ENCODE measurements at regions not wholly inside any gene's neighbourhood (a gene's known extent, or its start where the extent isn't known, plus 50 kb on each side); places are given as distances from the start of the nearest gene placed in this dataset.

DNA sequence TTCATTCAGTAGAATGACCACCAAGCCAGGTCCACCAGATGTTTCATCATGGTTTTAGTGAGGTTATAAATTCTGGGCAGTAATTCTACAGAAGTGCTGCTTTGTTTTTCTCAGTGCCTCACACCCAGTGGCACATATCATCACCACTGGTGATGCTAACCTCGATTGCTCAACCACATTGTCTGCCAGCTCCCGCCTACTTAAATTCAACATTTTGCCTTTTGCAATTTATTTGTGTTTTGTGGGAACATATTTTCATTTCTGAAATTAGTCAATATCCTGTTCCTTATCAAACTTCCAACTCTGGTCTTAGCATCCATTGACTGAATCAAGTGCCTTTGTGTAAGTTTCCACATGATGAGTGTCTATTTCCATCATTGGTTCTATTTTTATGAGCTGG lies 62.3 kb upstream of the TMEM178A start:
- ATAC-seq (peak; percentile 51), DNase-seq (no peak)
- peaks cover 9% of the 10 kb centered on the region for H3K4me1 ChIP-seq
- intact Hi-C loops (cut with DNase I): no loop called here
- no peak overlapping the region for H3K27ac ChIP-seq
- H3K9me3 ChIP-seq: no peaks in the 10 kb centered on the region
- H3K4me3 ChIP-seq: no peak overlapping the region
- H3K27me3 ChIP-seq: no peaks in the 10 kb centered on the region
- no peaks in the 10 kb centered on the region for H3K36me3 ChIP-seq
- TF ChIP-seq, protein P1, sequence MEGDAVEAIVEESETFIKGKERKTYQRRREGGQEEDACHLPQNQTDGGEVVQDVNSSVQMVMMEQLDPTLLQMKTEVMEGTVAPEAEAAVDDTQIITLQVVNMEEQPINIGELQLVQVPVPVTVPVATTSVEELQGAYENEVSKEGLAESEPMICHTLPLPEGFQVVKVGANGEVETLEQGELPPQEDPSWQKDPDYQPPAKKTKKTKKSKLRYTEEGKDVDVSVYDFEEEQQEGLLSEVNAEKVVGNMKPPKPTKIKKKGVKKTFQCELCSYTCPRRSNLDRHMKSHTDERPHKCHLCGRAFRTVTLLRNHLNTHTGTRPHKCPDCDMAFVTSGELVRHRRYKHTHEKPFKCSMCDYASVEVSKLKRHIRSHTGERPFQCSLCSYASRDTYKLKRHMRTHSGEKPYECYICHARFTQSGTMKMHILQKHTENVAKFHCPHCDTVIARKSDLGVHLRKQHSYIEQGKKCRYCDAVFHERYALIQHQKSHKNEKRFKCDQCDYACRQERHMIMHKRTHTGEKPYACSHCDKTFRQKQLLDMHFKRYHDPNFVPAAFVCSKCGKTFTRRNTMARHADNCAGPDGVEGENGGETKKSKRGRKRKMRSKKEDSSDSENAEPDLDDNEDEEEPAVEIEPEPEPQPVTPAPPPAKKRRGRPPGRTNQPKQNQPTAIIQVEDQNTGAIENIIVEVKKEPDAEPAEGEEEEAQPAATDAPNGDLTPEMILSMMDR (IDR thresholded peaks at IDR 0.05): no peak

DNA sequence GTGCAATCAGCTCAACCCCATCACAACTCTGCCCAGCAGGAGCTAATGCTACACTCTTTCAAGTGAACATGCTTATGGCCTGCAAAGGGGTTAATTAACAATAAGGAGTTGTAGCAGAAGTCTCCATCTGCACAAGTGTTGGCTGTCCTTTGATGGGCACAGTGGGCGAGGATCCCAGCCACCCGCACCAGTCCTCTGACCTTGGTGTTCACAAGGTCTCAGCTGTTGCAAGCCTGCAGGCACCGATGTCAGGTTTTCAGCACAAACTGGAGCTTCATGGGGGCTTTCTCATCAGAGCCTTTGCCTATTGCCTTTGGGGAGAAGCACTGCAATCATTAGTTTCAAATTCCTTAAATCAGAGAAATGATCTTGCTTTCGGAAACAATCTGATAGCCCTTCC lies 60.9 kb upstream of the TMEM178A start:
- H3K9me3 ChIP-seq: no peaks in the 10 kb centered on the region
- H3K4me1 ChIP-seq: peaks cover 15% of the 10 kb centered on the region
- H3K36me3 ChIP-seq: no peaks in the 10 kb centered on the region
- no peak for DNase-seq
- intact Hi-C loops (cut with DNase I): no loop called here
- no peak for ATAC-seq
- no peak overlapping the region for H3K27ac ChIP-seq
- TF ChIP-seq, protein P1 (IDR thresholded peaks at IDR 0.05): no peak
- H3K4me3 ChIP-seq: no peak overlapping the region
- no peaks in the 10 kb centered on the region for H3K27me3 ChIP-seq

DNA sequence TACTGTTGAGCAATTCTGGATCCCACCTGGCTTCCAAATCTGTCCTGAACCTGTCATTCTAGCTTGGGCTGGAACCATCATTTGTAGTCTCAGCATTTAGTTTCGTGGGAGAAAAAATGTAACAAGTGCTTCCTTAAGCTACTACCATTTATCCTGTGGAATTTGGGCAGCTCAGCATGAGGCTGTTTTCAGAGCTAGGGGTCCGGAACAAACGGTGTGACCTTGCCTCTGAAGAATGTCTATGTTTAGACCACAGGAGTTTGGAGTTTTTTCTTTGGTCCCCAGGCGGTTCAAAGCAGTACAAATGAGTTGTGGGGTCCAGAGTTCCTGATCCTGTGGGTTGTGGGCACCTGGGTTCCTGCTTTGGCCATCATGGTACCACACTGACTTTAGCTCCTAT lies 59.1 kb upstream of the TMEM178A start:
- TF ChIP-seq, protein P1 (IDR thresholded peaks at IDR 0.05): no peak
- no peak for ATAC-seq

DNA sequence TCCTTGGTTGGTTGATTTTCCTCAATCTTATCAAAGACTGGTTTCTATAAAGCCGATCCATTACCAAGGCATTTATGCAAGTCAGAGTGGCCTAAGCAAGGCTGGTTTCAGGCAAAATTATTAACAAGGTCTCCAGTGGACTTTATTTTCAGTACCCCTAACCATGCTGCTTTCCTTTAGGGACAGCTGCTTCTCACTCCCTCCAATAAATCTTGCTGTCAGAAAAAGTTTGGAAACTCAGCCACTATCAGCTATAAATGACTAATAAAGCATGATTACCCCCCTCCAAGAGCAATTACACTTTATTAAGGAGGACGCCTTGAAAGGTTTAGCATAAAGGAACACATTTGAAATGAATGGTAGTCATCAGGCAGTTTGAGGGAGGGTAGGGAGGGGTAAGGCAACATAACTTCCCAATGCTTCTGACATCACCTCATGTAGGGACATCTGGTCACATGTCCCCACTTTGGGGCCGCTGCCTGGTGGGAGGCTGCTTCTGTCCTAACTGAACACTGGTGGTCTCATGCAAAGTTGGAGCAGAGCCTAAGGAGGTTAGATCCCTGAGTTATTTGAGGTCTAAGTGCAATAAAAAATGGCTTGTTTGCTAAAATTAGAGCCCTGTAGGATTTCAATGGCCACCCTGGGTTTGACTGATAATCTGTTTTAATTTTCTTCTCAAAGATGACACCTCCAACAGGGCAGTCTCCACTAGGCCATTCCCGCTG lies 58.0 kb upstream of the TMEM178A start:
- intact Hi-C loops (cut with DNase I): no loop called here

More for the DNA sequence above, 59.1 kb upstream of the TMEM178A start:
- DNase-seq: no peak
- no peak overlapping the region for H3K27ac ChIP-seq
- peaks cover 15% of the 10 kb centered on the region for H3K4me1 ChIP-seq
- H3K4me3 ChIP-seq: no peak overlapping the region
- no peaks in the 10 kb centered on the region for H3K36me3 ChIP-seq
- no peaks in the 10 kb centered on the region for H3K27me3 ChIP-seq
- H3K9me3 ChIP-seq: no peaks in the 10 kb centered on the region
- intact Hi-C loops (cut with DNase I): no loop called here

DNA sequence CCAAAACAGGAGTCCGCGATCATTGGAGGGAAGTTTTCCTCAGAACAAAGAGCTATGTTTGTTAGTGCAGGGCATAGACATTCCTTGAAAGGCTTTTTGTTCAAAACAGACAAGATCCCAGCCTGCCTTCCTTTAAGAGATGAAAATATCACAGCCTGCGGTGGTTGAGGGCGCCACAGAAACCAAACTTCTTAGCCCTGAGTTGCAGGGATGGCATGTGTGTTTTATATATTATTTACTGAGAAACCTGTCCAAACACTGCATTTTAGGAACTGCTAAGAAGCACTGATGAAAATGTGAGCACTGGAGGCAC lies 57.5 kb upstream of the TMEM178A start:
- TF ChIP-seq, protein P1 (IDR thresholded peaks at IDR 0.05): no peak
- ATAC-seq: no peak
- H3K4me1 ChIP-seq: peaks cover 15% of the 10 kb centered on the region
- no peak overlapping the region for H3K4me3 ChIP-seq
- no peaks in the 10 kb centered on the region for H3K9me3 ChIP-seq
- no peak overlapping the region for H3K27ac ChIP-seq
- intact Hi-C loops (cut with DNase I): no loop called here
- no peaks in the 10 kb centered on the region for H3K27me3 ChIP-seq
- DNase-seq: no peak
- H3K36me3 ChIP-seq: no peaks in the 10 kb centered on the region

More for the DNA sequence above, 58.0 kb upstream of the TMEM178A start:
- DNase-seq (no peak), ATAC-seq (no peak)
- no peaks in the 10 kb centered on the region for H3K9me3 ChIP-seq
- H3K4me1 ChIP-seq: peaks cover 15% of the 10 kb centered on the region
- H3K27ac ChIP-seq: no peak overlapping the region
- no peaks in the 10 kb centered on the region for H3K27me3 ChIP-seq
- H3K4me3 ChIP-seq: no peak overlapping the region
- H3K36me3 ChIP-seq: no peaks in the 10 kb centered on the region
- TF ChIP-seq, protein P1 (IDR thresholded peaks at IDR 0.05): no peak

All from upper lobe of right lung (tissue), 1 donor.